GM23338 (cell line): ENCODE measurements at regions not wholly inside any gene's neighbourhood (a gene's known extent, or its start where the extent isn't known, plus 50 kb on each side); places are given as distances from the start of the nearest gene placed in this dataset.

Source experiments
- ATAC-seq: fragments of 200-7000 bp; cut with Tn5 transposase; 3 replicates; pipeline ENCODE4 v1.9.1; 2020
- DNase-seq: peaks from one replicate; pipeline ENCODE4 v3.0.0-alpha.2; 2015; ENCODE audit warnings: low spot score
- H2AFZ ChIP-seq: fragments of 200-600 bp; sonication (generic); 2 replicates; pipeline ENCODE4 v1.8.0; 2016; ENCODE audit warnings: antibody characterized with exemption, mild to moderate bottlenecking, moderate library complexity
- H3F3A ChIP-seq: fragments of 200-600 bp; sonication (generic); replicated peaks from 2 replicates; pipeline ENCODE4 v1.8.0; 2017; ENCODE audit warnings: antibody characterized with exemption, mixed run types, low read depth
- H3K27ac ChIP-seq: fragments of 200-600 bp; sonication (generic); 2 replicates; pipeline ENCODE4 v1.6.1; 2016; ENCODE audit warnings: low read depth
- H3K27me3 ChIP-seq: fragments of 200-600 bp; sonication (generic); 2 replicates; pipeline ENCODE4 v1.8.0; 2016; ENCODE audit warnings: mild to moderate bottlenecking, mixed run types, moderate library complexity; ENCODE audit not compliant: insufficient read depth
- H3K36me3 ChIP-seq: fragments of 200-600 bp; sonication (generic); 2 replicates; pipeline ENCODE4 v1.8.0; 2016; ENCODE audit warnings: mild to moderate bottlenecking; ENCODE audit not compliant: insufficient read depth
- H3K4me1 ChIP-seq: fragments of 200-600 bp; sonication (generic); 2 replicates; pipeline ENCODE4 v1.8.0; 2016; ENCODE audit warnings: mild to moderate bottlenecking, moderate library complexity; ENCODE audit not compliant: insufficient read depth
- H3K4me2 ChIP-seq: fragments of 200-600 bp; sonication (generic); 2 replicates; pipeline ENCODE4 v1.7.1; 2017; ENCODE audit warnings: mixed run types
- H3K4me3 ChIP-seq: fragments of 200-600 bp; sonication (generic); 2 replicates; pipeline ENCODE4 v1.6.1; 2016; ENCODE audit warnings: mixed run types
- H3K79me2 ChIP-seq: fragments of 200-600 bp; sonication (generic); replicated peaks from 2 replicates; pipeline ENCODE4 v1.8.0; 2017; ENCODE audit warnings: mild to moderate bottlenecking; ENCODE audit not compliant: insufficient read depth
- H3K9me2 ChIP-seq: fragments of 200-600 bp; sonication (generic); 2 replicates; pipeline ENCODE4 v1.8.0; 2017; ENCODE audit not compliant: insufficient read depth
- H4K20me1 ChIP-seq: fragments of 200-600 bp; sonication (generic); replicated peaks from 2 replicates; pipeline ENCODE4 v1.8.0; 2017; ENCODE audit warnings: mild to moderate bottlenecking; ENCODE audit not compliant: insufficient read depth
- H3K27ac Mint-ChIP-seq: 2 replicates; pipeline ENCODE4 v1.8.0; 2020; ENCODE audit warnings: inconsistent platforms, mild to moderate bottlenecking, moderate library complexity, mixed read lengths
- H3K27me3 Mint-ChIP-seq: 3 replicates; pipeline ENCODE4 v1.8.0; 2022; ENCODE audit warnings: low read depth, mild to moderate bottlenecking, moderate library complexity, mixed read lengths, inconsistent platforms; ENCODE audit not compliant: insufficient read depth, poor library complexity
- H3K36me3 Mint-ChIP-seq: 3 replicates; pipeline ENCODE4 v1.8.0; 2021; ENCODE audit warnings: low read depth, mild to moderate bottlenecking, inconsistent platforms, moderate library complexity, mixed read lengths
- H3K4me1 Mint-ChIP-seq: 3 replicates; pipeline ENCODE4 v1.8.0; 2020; ENCODE audit warnings: mild to moderate bottlenecking, inconsistent platforms, mixed read lengths
- H3K4me3 Mint-ChIP-seq: 3 replicates; pipeline ENCODE4 v1.8.0; 2021; ENCODE audit warnings: moderate library complexity, mild to moderate bottlenecking, inconsistent platforms, mixed read lengths
- H3K9me3 Mint-ChIP-seq: 3 replicates; pipeline ENCODE4 v1.8.0; 2020; ENCODE audit warnings: moderate library complexity, mild to moderate bottlenecking, inconsistent platforms, mixed read lengths
- CREB1 ChIP-seq: fragments of 250-450 bp; sonication (Bioruptor Pico); IDR thresholded peaks from 2 replicates; pipeline ENCODE4 v1.5.0; 2020; ENCODE audit warnings: low read depth, mild to moderate bottlenecking, moderate library complexity
- EZH2 ChIP-seq: fragments of 200-600 bp; sonication (generic); IDR thresholded peaks from one replicate; pipeline ENCODE4 v1.8.0; 2017; ENCODE audit warnings: antibody characterized with exemption, mild to moderate bottlenecking, low read depth; ENCODE audit not compliant: unreplicated experiment
- JUNB ChIP-seq: IDR thresholded peaks from one replicate; pipeline ENCODE4 v1.6.1; 2016; ENCODE audit warnings: antibody characterized with exemption; ENCODE audit not compliant: unreplicated experiment
- NANOG ChIP-seq: IDR thresholded peaks from 2 replicates; pipeline ENCODE4 v1.6.1; 2016; ENCODE audit warnings: antibody characterized with exemption, borderline replicate concordance
- POLR2AphosphoS5 ChIP-seq: IDR thresholded peaks from 2 replicates; pipeline ENCODE4 v1.6.1; 2016; ENCODE audit warnings: antibody characterized with exemption, low read depth
- ZNF114 ChIP-seq: fragments of 250-450 bp; sonication (Bioruptor Pico); IDR thresholded peaks from 2 replicates; pipeline ENCODE4 v1.5.0; 2020; ENCODE audit warnings: mild to moderate bottlenecking, moderate library complexity
- ZNF331 ChIP-seq: fragments of 250-450 bp; sonication (Bioruptor Pico); IDR thresholded peaks from 2 replicates; pipeline ENCODE4 v1.5.0; 2020; ENCODE audit warnings: low read depth, mild to moderate bottlenecking, moderate library complexity
- TF ChIP-seq, protein P1 (sequence below): IDR thresholded peaks from 2 replicates; pipeline ENCODE4 v1.6.1; 2016; ENCODE audit warnings: antibody characterized with exemption
- TF ChIP-seq, protein P2 (sequence below), 2 experiments: fragments of 200-600 bp in 1 of 2; sonication (generic) in 1 of 2; conservative IDR thresholded peaks; 2 replicates each; pipeline versions ENCODE4 v1.5.1 to v1.6.1; 2016 to 2017; ENCODE audit warnings: antibody characterized with exemption in 2 of 2, low read depth in 2 of 2, mild to moderate bottlenecking in 2 of 2, moderate library complexity in 1 of 2
- TF ChIP-seq, protein P3 (sequence below): IDR thresholded peaks from one replicate; pipeline ENCODE4 v1.6.1; 2018; ENCODE audit warnings: antibody characterized with exemption; ENCODE audit not compliant: unreplicated experiment

DNA sequence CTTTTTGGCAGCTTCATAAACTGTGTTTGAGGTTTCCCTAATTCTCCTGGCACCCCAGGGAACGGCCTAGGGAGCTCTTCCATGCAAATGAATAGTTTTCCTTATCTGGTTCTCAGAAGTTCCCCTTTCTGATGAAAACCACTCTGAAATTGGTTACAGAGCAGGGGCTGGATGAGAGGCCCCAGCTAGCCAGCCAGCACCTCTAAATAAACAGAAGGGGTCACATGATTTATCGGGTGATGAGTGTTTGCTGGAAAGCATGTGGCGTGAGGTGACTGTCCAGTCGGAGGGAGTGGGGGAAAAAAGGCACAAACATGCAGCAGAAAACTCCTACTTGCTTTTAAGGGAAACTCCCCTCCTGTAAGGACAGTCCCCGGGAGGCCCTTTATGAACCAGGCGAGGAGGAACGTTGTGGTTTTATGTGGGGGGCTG is 261.2 kb upstream of the ANKRD55 start:
- Histone ChIP-seq H3K9me2 (0 out of 2 replicates have a peak, but pooled peaks cover under 1% of the 10 kb centered on the region), H4K20me1 (no peaks in the 10 kb centered on the region), H3K4me3 (no peak overlapping the region), H3K4me1 (peaks cover 4% of the 10 kb centered on the region; the same call in 1 of the 2 replicates), H2AFZ (peak overlapping the region; percentile 84), H3F3A (no peaks in the 10 kb centered on the region), H3K27ac (no peak overlapping the region), H3K36me3 (no peaks in the 10 kb centered on the region), H3K4me2 (no peak overlapping the region), H3K79me2 (no peaks in the 10 kb centered on the region), H3K27me3 (no peaks in the 10 kb centered on the region)
- 0 out of 3 replicates have a peak, but pooled peaks cover 4% of the 10 kb centered on the region for H3K36me3 Mint-ChIP-seq
- H3K9me3 Mint-ChIP-seq: peaks cover 6% of the 10 kb centered on the region; the same call in 2 of the 3 replicates
- DNase-seq (no peak), ATAC-seq (no peak; the same call in 2 of the 3 replicates)
- no peak overlapping the region for H3K4me3 Mint-ChIP-seq
- H3K27me3 Mint-ChIP-seq: peaks cover 5% of the 10 kb centered on the region
- H3K4me1 Mint-ChIP-seq: peaks cover 12% of the 10 kb centered on the region
- H3K27ac Mint-ChIP-seq: no peak overlapping the region
- TF ChIP-seq EZH2 (no peak), JUNB (no peak), POLR2AphosphoS5 (no peak)

DNA sequence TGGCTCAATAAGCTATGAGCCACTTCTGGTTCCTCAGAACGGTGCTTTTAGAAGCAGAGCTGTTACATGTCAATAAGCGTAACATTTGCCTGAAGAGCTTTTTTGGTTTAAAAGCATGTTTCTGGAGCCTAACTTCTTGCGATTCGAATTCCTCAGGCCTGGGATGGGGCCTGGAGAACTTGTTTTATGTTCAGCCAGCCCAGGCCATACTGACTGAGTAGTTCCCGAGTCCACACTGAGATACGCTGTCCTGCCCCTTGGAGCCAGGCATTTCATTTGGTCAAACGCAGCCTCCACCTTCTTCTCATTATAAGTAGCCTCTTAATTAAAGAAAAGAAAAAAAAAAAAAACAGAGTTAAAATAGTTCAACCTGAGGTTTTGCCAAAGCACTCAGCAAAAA is 260.6 kb upstream of the ANKRD55 start:
- no peak overlapping the region for H3K27ac ChIP-seq
- H3K4me1 Mint-ChIP-seq: peaks cover 12% of the 10 kb centered on the region
- DNase-seq (no peak), ATAC-seq (no peak)
- H3K27me3 ChIP-seq: no peaks in the 10 kb centered on the region
- H3K9me2 ChIP-seq: peaks cover 4% of the 10 kb centered on the region; the same call in 1 of the 2 replicates
- peaks cover 4% of the 10 kb centered on the region; the same call in 1 of the 2 replicates for H3K4me1 ChIP-seq
- H4K20me1 ChIP-seq: no peaks in the 10 kb centered on the region
- peaks cover 4% of the 10 kb centered on the region; the same call in 1 of the 3 replicates for H3K36me3 Mint-ChIP-seq
- H3K4me3 ChIP-seq: no peak overlapping the region
- no peaks in the 10 kb centered on the region for H3F3A ChIP-seq
- H3K4me3 Mint-ChIP-seq: no peak overlapping the region
- H3K4me2 ChIP-seq: no peak overlapping the region
- H3K27ac Mint-ChIP-seq: no peak overlapping the region
- no peaks in the 10 kb centered on the region for H3K36me3 ChIP-seq
- TF ChIP-seq, protein P1, sequence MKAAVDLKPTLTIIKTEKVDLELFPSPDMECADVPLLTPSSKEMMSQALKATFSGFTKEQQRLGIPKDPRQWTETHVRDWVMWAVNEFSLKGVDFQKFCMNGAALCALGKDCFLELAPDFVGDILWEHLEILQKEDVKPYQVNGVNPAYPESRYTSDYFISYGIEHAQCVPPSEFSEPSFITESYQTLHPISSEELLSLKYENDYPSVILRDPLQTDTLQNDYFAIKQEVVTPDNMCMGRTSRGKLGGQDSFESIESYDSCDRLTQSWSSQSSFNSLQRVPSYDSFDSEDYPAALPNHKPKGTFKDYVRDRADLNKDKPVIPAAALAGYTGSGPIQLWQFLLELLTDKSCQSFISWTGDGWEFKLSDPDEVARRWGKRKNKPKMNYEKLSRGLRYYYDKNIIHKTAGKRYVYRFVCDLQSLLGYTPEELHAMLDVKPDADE: no peak
- TF ChIP-seq CREB1 (CRISPR knock-in tag) (no peak), NANOG (no peak), ZNF331 (CRISPR knock-in tag) (no peak), POLR2AphosphoS5 (no peak), ZNF114 (no peak)
- TF ChIP-seq, protein P2, sequence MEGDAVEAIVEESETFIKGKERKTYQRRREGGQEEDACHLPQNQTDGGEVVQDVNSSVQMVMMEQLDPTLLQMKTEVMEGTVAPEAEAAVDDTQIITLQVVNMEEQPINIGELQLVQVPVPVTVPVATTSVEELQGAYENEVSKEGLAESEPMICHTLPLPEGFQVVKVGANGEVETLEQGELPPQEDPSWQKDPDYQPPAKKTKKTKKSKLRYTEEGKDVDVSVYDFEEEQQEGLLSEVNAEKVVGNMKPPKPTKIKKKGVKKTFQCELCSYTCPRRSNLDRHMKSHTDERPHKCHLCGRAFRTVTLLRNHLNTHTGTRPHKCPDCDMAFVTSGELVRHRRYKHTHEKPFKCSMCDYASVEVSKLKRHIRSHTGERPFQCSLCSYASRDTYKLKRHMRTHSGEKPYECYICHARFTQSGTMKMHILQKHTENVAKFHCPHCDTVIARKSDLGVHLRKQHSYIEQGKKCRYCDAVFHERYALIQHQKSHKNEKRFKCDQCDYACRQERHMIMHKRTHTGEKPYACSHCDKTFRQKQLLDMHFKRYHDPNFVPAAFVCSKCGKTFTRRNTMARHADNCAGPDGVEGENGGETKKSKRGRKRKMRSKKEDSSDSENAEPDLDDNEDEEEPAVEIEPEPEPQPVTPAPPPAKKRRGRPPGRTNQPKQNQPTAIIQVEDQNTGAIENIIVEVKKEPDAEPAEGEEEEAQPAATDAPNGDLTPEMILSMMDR (conservative IDR thresholded peaks at IDR 0.05; ENCODE audit: low read depth in 2 of 2): no peak
- TF ChIP-seq, protein P3, sequence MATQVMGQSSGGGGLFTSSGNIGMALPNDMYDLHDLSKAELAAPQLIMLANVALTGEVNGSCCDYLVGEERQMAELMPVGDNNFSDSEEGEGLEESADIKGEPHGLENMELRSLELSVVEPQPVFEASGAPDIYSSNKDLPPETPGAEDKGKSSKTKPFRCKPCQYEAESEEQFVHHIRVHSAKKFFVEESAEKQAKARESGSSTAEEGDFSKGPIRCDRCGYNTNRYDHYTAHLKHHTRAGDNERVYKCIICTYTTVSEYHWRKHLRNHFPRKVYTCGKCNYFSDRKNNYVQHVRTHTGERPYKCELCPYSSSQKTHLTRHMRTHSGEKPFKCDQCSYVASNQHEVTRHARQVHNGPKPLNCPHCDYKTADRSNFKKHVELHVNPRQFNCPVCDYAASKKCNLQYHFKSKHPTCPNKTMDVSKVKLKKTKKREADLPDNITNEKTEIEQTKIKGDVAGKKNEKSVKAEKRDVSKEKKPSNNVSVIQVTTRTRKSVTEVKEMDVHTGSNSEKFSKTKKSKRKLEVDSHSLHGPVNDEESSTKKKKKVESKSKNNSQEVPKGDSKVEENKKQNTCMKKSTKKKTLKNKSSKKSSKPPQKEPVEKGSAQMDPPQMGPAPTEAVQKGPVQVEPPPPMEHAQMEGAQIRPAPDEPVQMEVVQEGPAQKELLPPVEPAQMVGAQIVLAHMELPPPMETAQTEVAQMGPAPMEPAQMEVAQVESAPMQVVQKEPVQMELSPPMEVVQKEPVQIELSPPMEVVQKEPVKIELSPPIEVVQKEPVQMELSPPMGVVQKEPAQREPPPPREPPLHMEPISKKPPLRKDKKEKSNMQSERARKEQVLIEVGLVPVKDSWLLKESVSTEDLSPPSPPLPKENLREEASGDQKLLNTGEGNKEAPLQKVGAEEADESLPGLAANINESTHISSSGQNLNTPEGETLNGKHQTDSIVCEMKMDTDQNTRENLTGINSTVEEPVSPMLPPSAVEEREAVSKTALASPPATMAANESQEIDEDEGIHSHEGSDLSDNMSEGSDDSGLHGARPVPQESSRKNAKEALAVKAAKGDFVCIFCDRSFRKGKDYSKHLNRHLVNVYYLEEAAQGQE: no peak
- H3K79me2 ChIP-seq: no peaks in the 10 kb centered on the region
- H3K27me3 Mint-ChIP-seq: peaks cover 5% of the 10 kb centered on the region
- H3K9me3 Mint-ChIP-seq: peaks cover 10% of the 10 kb centered on the region
- H2AFZ ChIP-seq: no peak overlapping the region
